Loucy (cell line): ENCODE measurements at regions not wholly inside any gene's neighbourhood (a gene's known extent, or its start where the extent isn't known, plus 50 kb on each side); places are given as distances from the start of the nearest gene placed in this dataset.

ENCODE experiments used
- H2AFZ ChIP-seq: fragments of 200-600 bp; sonication (generic); 2 replicates; pipeline ENCODE4 v1.6.0; 2016; ENCODE audit warnings: antibody characterized with exemption, mild to moderate bottlenecking, low read length, moderate library complexity
- H3F3A ChIP-seq: fragments of 200-600 bp; 2 replicates; pipeline ENCODE4 v1.6.0; 2016; ENCODE audit warnings: antibody characterized with exemption, low read depth, mild to moderate bottlenecking
- H3K27me3 ChIP-seq: fragments of 200-600 bp; sonication (generic); 2 replicates; pipeline ENCODE4 v1.6.1; 2014; ENCODE audit warnings: low read length, mild to moderate bottlenecking; ENCODE audit not compliant: insufficient read depth, poor library complexity, severe bottlenecking
- H3K36me3 ChIP-seq: fragments of 200-600 bp; sonication (generic); 2 replicates; pipeline ENCODE4 v1.6.1; 2016; ENCODE audit warnings: low read length; ENCODE audit not compliant: insufficient read depth
- H3K4me1 ChIP-seq: fragments of 200-600 bp; sonication (generic); 2 replicates; pipeline ENCODE4 v1.5.1; 2014; ENCODE audit warnings: low read length, mild to moderate bottlenecking; ENCODE audit not compliant: insufficient read depth, poor library complexity, severe bottlenecking
- H3K4me2 ChIP-seq: fragments of 200-600 bp; sonication (generic); 2 replicates; pipeline ENCODE4 v1.6.0; 2014; ENCODE audit warnings: antibody characterized with exemption, low read length, low read depth, mild to moderate bottlenecking; ENCODE audit not compliant: poor library complexity, severe bottlenecking
- H3K4me3 ChIP-seq: fragments of 200-600 bp; sonication (generic); 2 replicates; pipeline ENCODE4 v1.5.1; 2014; ENCODE audit warnings: low read length, mild to moderate bottlenecking, mixed read lengths; ENCODE audit not compliant: poor library complexity, severe bottlenecking
- H3K79me2 ChIP-seq: fragments of 200-600 bp; sonication (generic); 2 replicates; pipeline ENCODE4 v1.6.1; 2014; ENCODE audit warnings: low read length; ENCODE audit not compliant: insufficient read depth
- H3K9ac ChIP-seq: fragments of 200-600 bp; sonication (generic); 2 replicates; pipeline ENCODE4 v1.6.0; 2014; ENCODE audit warnings: mild to moderate bottlenecking, low read depth, low read length, moderate library complexity; ENCODE audit not compliant: poor library complexity, severe bottlenecking
- H3K9me2 ChIP-seq: fragments of 200-600 bp; sonication (generic); replicated peaks from 2 replicates; pipeline ENCODE4 v1.6.1; 2016; ENCODE audit warnings: low read depth, low read length, mixed read lengths
- H3K9me3 ChIP-seq: fragments of 200-600 bp; sonication (generic); 2 replicates; pipeline ENCODE4 v1.6.1; 2014; ENCODE audit warnings: mild to moderate bottlenecking, antibody characterized with exemption, low read length, low read depth; ENCODE audit not compliant: insufficient read depth
- H4K20me1 ChIP-seq: fragments of 200-600 bp; sonication (generic); 2 replicates; pipeline ENCODE4 v1.6.0; 2014; ENCODE audit warnings: antibody characterized with exemption, low read length, mild to moderate bottlenecking; ENCODE audit not compliant: insufficient read depth, poor library complexity, severe bottlenecking
- EZH2phosphoT487 ChIP-seq: fragments of 200-600 bp; IDR thresholded peaks from 2 replicates; pipeline ENCODE4 v1.6.1; 2018; ENCODE audit warnings: antibody characterized with exemption, mild to moderate bottlenecking, moderate library complexity, borderline replicate concordance
- TF ChIP-seq, protein P1 (sequence below): fragments of 200-600 bp; sonication (generic); conservative IDR thresholded peaks from 2 replicates; pipeline ENCODE4 v1.5.1; 2014; ENCODE audit warnings: mild to moderate bottlenecking, antibody characterized with exemption, low read length

DNA sequence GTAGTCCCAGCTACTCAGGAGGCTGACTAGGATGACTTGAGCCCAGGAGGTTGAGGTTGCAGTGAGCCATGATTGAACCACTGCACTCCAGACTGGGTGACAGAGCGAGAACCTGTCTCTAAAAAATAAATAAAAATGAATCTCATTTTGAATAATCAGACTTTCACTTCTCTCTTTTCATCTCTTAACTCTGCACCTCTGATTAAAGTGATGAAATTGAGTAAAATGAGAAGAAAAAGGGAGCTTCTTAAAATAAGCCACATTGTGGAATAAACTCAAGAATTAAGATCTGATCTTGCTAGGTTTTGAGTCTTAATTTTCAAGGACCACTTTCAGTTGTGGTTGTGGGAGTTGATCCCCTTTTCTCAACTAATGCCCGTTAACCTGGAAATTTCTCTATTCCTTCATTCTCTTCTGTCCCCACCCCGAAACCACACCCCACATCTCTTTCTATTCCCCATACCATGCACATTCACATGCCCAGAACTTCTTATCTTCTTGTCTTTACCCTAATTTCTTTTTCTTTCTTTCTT is 70.9 kb upstream of the ETV6 start:
- Histone ChIP-seq H3K79me2 (no peaks in the 10 kb centered on the region), H3K27me3 (no peaks in the 10 kb centered on the region), H3K9me3 (no peaks in the 10 kb centered on the region), H3K9me2 (no peaks in the 10 kb centered on the region), H2AFZ (no peak overlapping the region), H3K9ac (no peak overlapping the region), H3K4me2 (no peak overlapping the region), H3K4me1 (peaks cover 7% of the 10 kb centered on the region), H4K20me1 (no peaks in the 10 kb centered on the region), H3K36me3 (no peaks in the 10 kb centered on the region), H3F3A (no peaks in the 10 kb centered on the region), H3K4me3 (no peak overlapping the region)
- TF ChIP-seq, protein P1, sequence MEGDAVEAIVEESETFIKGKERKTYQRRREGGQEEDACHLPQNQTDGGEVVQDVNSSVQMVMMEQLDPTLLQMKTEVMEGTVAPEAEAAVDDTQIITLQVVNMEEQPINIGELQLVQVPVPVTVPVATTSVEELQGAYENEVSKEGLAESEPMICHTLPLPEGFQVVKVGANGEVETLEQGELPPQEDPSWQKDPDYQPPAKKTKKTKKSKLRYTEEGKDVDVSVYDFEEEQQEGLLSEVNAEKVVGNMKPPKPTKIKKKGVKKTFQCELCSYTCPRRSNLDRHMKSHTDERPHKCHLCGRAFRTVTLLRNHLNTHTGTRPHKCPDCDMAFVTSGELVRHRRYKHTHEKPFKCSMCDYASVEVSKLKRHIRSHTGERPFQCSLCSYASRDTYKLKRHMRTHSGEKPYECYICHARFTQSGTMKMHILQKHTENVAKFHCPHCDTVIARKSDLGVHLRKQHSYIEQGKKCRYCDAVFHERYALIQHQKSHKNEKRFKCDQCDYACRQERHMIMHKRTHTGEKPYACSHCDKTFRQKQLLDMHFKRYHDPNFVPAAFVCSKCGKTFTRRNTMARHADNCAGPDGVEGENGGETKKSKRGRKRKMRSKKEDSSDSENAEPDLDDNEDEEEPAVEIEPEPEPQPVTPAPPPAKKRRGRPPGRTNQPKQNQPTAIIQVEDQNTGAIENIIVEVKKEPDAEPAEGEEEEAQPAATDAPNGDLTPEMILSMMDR = no peak
- TF ChIP-seq EZH2phosphoT487 = no peak

DNA sequence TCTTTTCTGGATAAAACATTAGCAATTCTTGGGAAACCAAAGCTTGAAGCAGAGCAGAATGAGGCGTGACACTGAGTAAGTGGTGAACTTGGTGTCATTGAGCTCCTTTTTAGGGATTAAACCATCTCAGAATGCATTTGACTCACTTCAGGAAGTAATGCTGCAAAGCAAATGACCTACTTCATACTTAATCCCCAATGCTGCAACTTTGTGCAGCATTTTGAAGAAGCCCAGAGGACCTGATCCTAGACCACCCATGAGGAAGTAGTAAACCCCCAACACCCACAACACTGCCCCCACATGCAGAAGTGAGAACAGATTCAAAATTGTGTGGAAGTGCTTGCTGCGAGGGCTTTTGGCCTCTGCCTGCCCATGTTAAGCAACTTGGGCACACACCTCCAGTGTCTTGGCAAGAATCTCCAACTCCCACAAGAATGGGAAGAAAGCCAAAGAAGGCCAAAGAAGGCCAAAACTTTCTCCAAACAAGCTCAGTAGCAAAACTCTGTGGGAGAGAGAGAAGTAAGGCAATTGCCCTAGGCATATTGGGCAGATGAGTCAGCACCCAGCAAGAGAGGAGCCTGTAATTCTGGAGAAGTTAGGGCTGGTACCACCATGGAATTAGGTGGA is 69.2 kb upstream of the ETV6 start:
- Histone ChIP-seq H3F3A (no peaks in the 10 kb centered on the region), H3K9me2 (no peaks in the 10 kb centered on the region), H3K9me3 (no peaks in the 10 kb centered on the region), H2AFZ (no peak overlapping the region), H3K9ac (no peak overlapping the region), H3K4me1 (peaks cover 7% of the 10 kb centered on the region), H3K4me3 (no peak overlapping the region), H3K4me2 (no peak overlapping the region), H3K27me3 (no peaks in the 10 kb centered on the region), H3K79me2 (no peaks in the 10 kb centered on the region), H4K20me1 (no peaks in the 10 kb centered on the region), H3K36me3 (no peaks in the 10 kb centered on the region)
- TF ChIP-seq, protein P1 = no peak; the same call in 1 of the 2 replicates
- no peak for TF ChIP-seq EZH2phosphoT487

DNA sequence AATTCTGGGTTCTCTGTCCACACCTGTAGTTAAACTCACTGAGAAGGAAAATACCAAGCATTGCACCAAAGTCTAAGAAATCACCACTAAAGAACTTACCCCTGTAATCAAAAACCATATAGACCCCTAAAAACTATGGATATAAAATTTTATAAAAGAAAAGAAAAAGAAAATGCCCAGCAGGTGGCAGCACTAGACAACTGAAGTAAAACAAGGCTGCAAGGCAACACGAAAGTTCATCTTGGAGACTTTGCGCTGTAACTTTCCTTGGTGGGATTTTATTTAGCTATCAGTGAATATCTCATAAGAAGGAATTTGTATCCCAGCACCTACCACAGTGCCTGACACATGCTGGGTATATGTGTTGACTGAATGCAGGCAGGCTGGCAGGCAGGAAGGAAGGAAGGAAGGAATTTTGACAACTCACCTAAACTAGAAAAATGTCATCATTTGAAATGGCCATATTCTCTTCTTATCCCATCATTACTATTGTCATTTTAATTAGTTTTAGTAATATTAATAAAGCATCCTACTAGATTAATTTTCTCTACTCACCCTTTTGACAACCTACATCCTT is 68.2 kb upstream of the ETV6 start:
- H3K9me3 ChIP-seq = no peaks in the 10 kb centered on the region
- no peak overlapping the region for H3K9ac ChIP-seq
- H3K4me1 ChIP-seq = peaks cover 7% of the 10 kb centered on the region
- no peak overlapping the region for H2AFZ ChIP-seq
- no peaks in the 10 kb centered on the region for H4K20me1 ChIP-seq
- H3F3A ChIP-seq = no peaks in the 10 kb centered on the region
- H3K36me3 ChIP-seq = no peaks in the 10 kb centered on the region
- TF ChIP-seq, protein P1 = peak; percentile 47; the same call in 1 of the 2 replicates
- no peak for TF ChIP-seq EZH2phosphoT487
- H3K4me2 ChIP-seq = no peak overlapping the region
- no peaks in the 10 kb centered on the region for H3K9me2 ChIP-seq
- H3K4me3 ChIP-seq = no peak overlapping the region
- no peaks in the 10 kb centered on the region for H3K79me2 ChIP-seq
- H3K27me3 ChIP-seq = no peaks in the 10 kb centered on the region
